Spleen (tissue), 7 donors: ENCODE measurements at regions not wholly inside any gene's neighbourhood (a gene's known extent, or its start where the extent isn't known, plus 50 kb on each side); places are given as distances from the start of the nearest gene placed in this dataset.

Experiments used
- POLR2AphosphoS5 ChIP-seq, 3 donors: sonication (generic); formaldehyde crosslinking; IDR thresholded peaks; one replicate each; pipeline ENCODE4 v1.5.1; 2017; ENCODE audit warnings: antibody characterized with exemption in 3 of 3
- TF ChIP-seq, protein P1 (sequence below), 11 experiments: fragments of 200-600 bp in 7 of 11; fragments of 450-650 bp in 4 of 11; sonication (generic) in 4 of 11; IDR thresholded peaks in 8 of 11; conservative IDR thresholded peaks in 3 of 11; 1 replicate in 7 of 11; 2 replicates in 4 of 11; pipeline versions ENCODE4 v1.4.0 to v1.8.0; 2016 to 2021; ENCODE audit warnings: antibody characterized with exemption in 11 of 11, inconsistent platforms in 4 of 11, mild to moderate bottlenecking in 1 of 11
- donor health status: DM: no; HTN: no; CAD: no; lungs with moderate emphysema.
- donor health status: DM: no; HTN: no; CAD: no.
- donor health status: DM: no; HTN: no; CAD: no.

DNA sequence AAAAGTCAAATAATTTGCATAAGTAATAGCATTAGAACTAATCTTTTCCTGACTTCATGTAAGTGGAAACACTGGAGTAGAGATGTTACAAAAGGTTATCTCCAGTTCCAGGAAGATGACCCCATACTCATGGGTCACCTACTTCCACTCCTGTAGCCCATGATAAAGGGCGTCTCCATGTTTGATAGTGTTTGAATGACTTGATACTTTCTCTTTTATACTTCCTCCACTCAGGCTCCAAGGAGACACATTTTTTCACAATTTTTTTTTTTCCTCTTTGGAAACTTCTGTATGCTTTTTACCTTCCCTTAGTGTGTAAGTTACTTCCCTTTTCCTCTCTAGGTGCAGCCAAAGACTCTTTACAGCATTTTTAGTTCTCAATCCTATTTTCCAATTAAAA lies 382.1 kb upstream of the B3GALT2 start:
- TF ChIP-seq, protein P1, sequence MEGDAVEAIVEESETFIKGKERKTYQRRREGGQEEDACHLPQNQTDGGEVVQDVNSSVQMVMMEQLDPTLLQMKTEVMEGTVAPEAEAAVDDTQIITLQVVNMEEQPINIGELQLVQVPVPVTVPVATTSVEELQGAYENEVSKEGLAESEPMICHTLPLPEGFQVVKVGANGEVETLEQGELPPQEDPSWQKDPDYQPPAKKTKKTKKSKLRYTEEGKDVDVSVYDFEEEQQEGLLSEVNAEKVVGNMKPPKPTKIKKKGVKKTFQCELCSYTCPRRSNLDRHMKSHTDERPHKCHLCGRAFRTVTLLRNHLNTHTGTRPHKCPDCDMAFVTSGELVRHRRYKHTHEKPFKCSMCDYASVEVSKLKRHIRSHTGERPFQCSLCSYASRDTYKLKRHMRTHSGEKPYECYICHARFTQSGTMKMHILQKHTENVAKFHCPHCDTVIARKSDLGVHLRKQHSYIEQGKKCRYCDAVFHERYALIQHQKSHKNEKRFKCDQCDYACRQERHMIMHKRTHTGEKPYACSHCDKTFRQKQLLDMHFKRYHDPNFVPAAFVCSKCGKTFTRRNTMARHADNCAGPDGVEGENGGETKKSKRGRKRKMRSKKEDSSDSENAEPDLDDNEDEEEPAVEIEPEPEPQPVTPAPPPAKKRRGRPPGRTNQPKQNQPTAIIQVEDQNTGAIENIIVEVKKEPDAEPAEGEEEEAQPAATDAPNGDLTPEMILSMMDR (IDR thresholded peaks at IDR 0.05 in 8 of 11, conservative IDR thresholded peaks at IDR 0.05 in 3 of 11) = no peak
- TF ChIP-seq POLR2AphosphoS5 (IDR thresholded peaks at IDR 0.05) = no peak
